Globus pallidus (tissue), 1 donor: ENCODE measurements at regions not wholly inside any gene's neighbourhood (a gene's known extent, or its start where the extent isn't known, plus 50 kb on each side); places are given as distances from the start of the nearest gene placed in this dataset.
"Not testable (repeated sequence)": the region's sequence is repeated elsewhere in the genome, so short reads cannot be mapped to it uniquely, and the experiment has no call there.

Experiments
- DNase-seq: peaks from one replicate; pipeline ENCODE4 v3.0.0-alpha.2; 2015; ENCODE audit warnings: low spot score

DNA sequence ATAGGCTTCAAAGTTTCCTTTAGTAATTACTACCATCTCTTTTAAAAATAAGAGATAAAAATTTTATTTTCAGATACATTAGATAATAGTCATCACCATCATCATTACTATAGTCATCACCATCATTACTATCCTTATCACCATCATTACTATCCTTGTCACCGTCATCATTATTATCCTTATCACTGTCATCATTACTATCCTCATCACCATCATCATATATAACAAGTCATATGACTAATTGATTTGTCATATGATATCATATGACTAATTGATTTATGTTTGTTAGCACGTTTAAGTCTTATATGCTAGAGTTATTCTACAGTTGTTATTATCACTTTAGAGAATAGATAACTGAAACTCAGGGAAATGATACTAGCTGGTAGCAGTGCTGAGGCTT is 382.1 kb upstream of the CDH18 start:
- no peak for DNase-seq

DNA sequence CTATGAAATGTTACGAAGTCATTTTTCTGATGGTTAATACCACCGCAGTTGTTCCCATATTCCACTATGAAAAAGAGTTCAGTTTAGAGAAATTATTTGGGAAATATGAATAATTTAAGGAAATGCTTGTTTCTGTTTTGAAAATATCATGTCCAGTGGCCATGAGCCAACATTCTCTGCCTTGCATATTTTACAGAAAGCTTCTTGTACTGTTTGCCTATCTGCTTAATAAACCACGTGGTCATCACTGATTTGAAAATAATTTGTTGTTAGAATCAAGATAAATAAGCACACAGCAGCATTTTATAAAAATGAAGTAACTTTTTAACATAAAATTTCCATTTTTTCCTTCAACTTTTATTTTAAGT is 381.5 kb upstream of the CDH18 start:
- DNase-seq: no peak

DNA sequence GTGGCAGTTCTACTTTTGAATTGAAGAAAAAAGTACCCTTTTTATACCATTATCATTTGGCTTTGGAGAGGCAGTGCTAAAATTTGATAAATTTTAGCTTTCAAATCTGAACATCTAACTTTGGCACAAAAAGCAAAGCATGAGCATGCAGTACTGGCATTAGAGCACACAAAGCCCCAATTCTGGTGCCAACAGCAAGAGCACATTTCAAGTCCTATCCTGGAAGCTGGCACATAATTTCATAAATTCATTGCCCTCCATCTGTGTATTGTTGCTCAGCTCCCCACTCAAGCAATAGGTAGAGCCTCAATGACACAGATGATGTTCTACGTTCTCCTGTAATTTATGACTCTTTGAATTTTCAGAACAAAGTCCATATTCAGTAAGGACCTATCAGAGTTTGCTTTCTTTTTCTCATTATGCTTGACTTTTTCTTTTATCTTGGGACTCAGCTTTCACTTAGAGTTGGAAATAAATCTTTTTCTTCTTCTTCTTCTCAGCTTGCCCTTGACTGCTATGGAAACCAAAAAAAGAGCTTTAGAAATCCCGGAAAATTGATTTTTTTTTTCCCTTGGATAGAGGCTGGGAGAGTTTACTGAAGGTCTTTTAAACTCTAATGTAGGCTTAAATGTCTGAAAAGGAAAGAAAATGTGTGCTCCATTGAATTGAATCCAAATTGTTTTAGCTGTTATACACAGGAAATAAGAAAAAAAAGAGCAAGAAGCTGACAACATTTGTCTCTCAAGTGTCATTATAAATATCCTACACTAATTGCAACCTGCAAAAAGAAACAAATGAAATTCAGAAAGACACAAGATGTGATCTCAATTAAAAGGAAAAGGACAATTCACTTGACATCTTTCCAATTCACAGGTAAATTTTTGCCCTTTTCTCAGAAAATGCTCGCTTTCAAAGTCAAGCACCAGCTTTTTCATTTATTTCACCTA is 380.8 kb upstream of the CDH18 start:
- peak; percentile 18 for DNase-seq

- DNase-seq: no peak
These were observed 379.2 kb upstream of the CDH18 start for GRCh38 chr5:20367178-20367577.

GRCh38 chr5:20360263-20360662 is 372.3 kb upstream of the CDH18 start:
- DNase-seq: no peak

- no peak for DNase-seq
These were observed 371.4 kb upstream of the CDH18 start for GRCh38 chr5:20359377-20359776.

DNA sequence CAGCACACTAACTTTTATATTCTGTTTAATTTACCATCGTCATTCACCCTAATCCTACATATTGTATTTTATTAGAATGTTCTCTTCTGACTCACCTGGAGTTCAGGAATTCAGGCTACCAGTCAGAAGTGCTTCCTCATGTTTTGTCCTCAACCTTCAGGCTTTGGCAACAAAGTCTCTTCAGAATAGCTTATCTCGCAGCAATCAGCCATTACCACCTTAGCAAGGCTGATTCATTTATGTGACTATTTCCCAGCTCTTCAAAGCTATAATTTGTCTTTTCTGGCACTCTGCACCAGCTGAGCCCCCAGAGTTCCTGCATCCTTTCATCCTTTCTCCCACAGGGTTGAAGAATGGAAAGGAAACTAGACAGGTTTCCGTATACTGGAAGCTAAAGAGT is 365.5 kb upstream of the CDH18 start:
- no peak for DNase-seq

DNA sequence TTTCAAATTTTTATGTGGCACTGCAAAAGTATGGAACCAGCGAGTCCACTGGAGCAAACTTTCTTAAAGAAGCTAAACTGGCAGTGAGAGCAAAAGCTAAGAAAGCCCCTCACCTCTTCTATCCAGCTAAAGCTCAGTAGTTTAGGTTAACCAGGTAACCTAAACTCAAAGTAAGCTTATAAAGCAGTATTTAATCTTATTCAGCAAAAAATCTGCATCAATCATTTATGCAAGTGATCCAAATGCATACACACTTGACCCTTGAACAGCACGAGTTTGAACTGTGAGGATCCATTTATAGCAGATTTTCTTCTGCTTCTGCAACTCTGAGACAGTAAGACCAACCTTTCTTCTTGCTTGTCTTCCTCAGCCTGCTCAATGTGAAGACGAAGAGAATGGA is 363.8 kb upstream of the CDH18 start:
- DNase-seq: no peak

DNA sequence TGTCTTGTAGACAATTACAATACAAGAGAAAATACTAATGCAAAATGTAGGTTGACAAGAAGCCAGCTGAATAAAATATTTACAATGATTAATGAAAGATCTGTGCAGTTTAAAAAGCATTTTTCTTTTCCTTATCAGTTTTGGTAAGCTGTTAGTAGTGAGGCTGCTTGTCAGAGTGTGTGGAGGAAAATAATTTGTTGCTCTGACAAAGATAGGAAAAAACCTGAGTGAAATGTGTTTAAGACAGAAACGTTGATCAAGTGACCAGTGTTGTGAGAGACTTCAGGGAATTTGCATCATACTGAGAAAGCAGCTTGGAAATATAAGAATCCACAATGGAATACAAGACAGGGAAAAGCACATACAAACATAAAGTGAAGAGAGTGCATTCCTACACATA is 360.3 kb upstream of the CDH18 start:
- no peak for DNase-seq

GRCh38 chr5:20347334-20347733 is 359.3 kb upstream of the CDH18 start:
- no peak for DNase-seq

DNA sequence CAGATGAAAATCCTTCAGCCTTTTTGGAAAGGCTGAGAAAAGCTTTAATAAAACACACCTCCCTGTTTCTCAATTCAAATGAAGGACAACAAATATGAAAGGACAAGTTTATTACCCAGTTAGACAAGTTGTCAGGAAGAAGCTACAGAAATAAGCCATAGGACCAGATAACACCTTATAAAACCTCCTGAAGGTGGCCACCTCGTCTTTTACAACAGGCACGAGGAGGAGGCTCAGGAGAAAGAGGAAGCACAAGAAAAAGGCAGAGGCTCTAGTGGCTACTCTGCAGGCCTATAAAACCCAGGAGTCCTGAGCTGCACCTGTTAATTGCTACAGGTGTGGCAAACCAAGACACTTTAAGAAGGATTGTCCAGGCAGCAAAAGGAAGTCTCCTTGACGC is 352.1 kb upstream of the CDH18 start:
- DNase-seq: no peak

DNA sequence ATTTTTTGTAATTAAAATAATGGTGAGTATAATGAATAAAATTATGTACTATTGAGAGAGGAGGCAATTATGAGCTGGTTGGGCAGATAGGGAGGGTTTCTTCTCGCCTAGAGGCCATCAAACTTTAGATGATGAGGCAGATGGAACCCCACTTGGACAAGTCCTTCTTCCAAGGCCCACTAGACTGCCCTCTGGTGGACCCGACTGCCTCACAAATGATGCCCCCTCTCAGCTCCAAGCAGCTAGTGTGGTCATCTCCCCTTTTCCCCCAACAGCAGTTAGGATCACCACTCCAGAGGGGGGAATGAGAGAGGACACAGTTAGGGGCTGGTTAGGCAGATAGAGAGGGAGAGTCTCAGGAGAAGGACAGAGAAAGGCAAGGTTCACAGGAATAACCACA is 348.0 kb upstream of the CDH18 start:
- DNase-seq: no peak

- no peak for DNase-seq
These were observed 343.8 kb upstream of the CDH18 start for GRCh38 chr5:20331826-20332225.

- DNase-seq: no peak
These were observed 335.3 kb upstream of the CDH18 start for GRCh38 chr5:20323323-20323722.

DNA sequence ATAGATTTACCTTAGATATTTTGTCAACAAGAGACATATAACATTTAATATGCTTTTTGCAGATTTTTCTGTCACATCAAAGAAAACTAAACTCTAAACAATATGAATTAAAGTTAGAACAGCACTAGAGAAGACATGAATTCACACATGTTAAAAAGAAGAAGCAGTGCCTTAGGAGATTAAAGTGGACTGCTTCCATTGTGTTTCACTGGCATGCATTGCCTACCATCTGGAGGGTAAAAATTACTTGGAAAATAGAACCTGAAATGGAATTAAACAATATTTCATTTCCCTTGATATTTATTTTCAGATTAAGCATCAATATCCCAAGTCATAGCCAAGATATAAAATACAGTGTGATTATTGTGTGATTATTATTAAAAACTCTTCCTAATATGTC is 319.4 kb upstream of the CDH18 start:
- no peak for DNase-seq

GRCh38 chr5:20305463-20305862 is 317.5 kb upstream of the CDH18 start:
- no peak for DNase-seq

DNA sequence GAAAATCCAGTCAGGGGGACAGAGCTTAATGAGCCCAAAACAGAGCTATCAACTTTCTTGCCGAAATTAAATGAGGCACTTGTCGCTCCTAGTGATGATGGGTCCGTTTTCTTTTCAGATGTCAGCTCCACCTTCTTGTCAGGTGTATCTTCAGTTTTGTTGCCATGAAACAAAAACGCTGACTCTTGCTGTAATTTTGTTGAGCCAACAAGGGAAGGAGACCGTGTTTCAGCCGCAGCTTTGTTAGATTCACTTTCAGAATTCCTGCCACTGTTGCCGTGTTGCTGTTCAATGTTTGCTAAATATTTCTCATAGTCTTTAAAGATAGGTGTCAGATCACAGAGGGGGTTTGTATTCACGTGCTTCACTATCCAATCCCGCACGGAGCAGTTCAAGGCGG is 316.6 kb upstream of the CDH18 start:
- not testable (repeated sequence) for DNase-seq

GRCh38 chr5:20300110-20300509 is 312.1 kb upstream of the CDH18 start:
- DNase-seq: no peak

DNA sequence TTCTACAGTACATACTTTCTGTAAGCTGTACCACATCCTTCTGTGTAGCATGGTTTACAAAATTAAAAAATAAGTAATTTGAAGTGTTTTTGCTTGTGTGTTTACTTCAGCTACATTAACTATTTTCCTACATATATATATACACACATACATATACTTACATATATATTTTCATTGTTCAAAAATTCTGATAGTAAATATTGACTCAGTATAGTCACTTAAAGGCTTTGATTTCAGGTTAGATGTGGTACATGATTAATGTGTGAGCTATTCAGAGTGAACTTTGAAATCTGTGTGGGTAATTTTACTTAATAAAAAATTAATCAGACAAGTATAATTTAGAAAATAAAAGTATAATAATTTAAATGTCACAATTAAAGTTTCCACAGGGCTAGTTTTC is 306.7 kb upstream of the CDH18 start:
- DNase-seq: no peak

GRCh38 chr5:20291766-20292165 is 303.8 kb upstream of the CDH18 start:
- DNase-seq: no peak

DNA sequence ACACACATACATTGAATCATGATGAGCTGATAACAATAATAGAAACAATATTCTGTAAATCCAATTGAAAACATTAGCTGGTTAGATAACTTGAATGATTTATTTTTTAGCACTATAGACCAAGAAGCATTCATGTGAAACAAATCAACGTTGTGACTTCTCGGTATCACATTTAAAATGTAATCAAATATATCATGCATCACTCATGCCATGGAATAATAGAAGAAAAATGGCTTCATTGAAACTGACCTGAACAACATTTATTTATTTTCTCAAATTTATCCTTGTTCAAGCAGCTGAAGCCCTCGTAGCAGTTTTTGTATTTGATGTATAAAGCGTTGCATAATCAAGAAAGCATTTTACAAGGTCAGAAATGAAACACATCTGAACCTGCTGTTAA is 299.6 kb upstream of the CDH18 start:
- no peak for DNase-seq

GRCh38 chr5:20286512-20286911 is 298.5 kb upstream of the CDH18 start:
- DNase-seq: no peak

- DNase-seq: no peak
These were observed 288.9 kb upstream of the CDH18 start for GRCh38 chr5:20276959-20277263.
